GM23248 (cell line): ENCODE measurements at regions not wholly inside any gene's neighbourhood (a gene's known extent, or its start where the extent isn't known, plus 50 kb on each side); places are given as distances from the start of the nearest gene placed in this dataset.

ENCODE experiments used
- DNase-seq: peaks from one replicate; pipeline ENCODE4 v3.0.0-alpha.2; 2015
- H2AFZ ChIP-seq: fragments of 200-600 bp; sonication (generic); 2 replicates; pipeline ENCODE4 v1.6.1; 2016; ENCODE audit warnings: antibody characterized with exemption
- H3F3A ChIP-seq: fragments of 200-600 bp; sonication (generic); 2 replicates; pipeline ENCODE4 v1.6.1; 2016; ENCODE audit warnings: mild to moderate bottlenecking, antibody characterized with exemption, mixed run types; ENCODE audit not compliant: insufficient read depth
- H3K27ac ChIP-seq: fragments of 200-600 bp; sonication (generic); 2 replicates; pipeline ENCODE4 v1.5.1; 2016; ENCODE audit warnings: mild to moderate bottlenecking
- H3K27me3 ChIP-seq: fragments of 200-600 bp; sonication (generic); replicated peaks from 2 replicates; pipeline ENCODE4 v1.6.1; 2016; ENCODE audit warnings: mild to moderate bottlenecking; ENCODE audit not compliant: insufficient read depth
- H3K36me3 ChIP-seq: fragments of 200-600 bp; sonication (generic); 2 replicates; pipeline ENCODE4 v1.6.1; 2016; ENCODE audit warnings: low read depth, mild to moderate bottlenecking
- H3K4me1 ChIP-seq: fragments of 200-600 bp; sonication (generic); 2 replicates; pipeline ENCODE4 v1.6.1; 2016; ENCODE audit warnings: mild to moderate bottlenecking; ENCODE audit not compliant: insufficient read depth
- H3K4me2 ChIP-seq: fragments of 200-600 bp; sonication (generic); one replicate; pipeline ENCODE4 v1.6.1; 2016; ENCODE audit warnings: mild to moderate bottlenecking; ENCODE audit not compliant: unreplicated experiment
- H3K4me3 ChIP-seq: fragments of 200-600 bp; sonication (generic); 2 replicates; pipeline ENCODE4 v1.5.1; 2016; ENCODE audit warnings: mild to moderate bottlenecking
- H3K79me2 ChIP-seq: fragments of 200-600 bp; sonication (generic); 2 replicates; pipeline ENCODE4 v1.6.1; 2016; ENCODE audit warnings: mild to moderate bottlenecking; ENCODE audit not compliant: insufficient read depth
- H3K9ac ChIP-seq: fragments of 200-600 bp; sonication (generic); 2 replicates; pipeline ENCODE4 v1.6.1; 2016; ENCODE audit warnings: mild to moderate bottlenecking
- H3K9me2 ChIP-seq: fragments of 200-600 bp; sonication (generic); 2 replicates; pipeline ENCODE4 v1.6.1; 2016; ENCODE audit warnings: mixed run types, mild to moderate bottlenecking, moderate library complexity; ENCODE audit not compliant: insufficient read depth
- H3K9me3 ChIP-seq: fragments of 200-600 bp; sonication (generic); one replicate; pipeline ENCODE4 v1.6.1; 2017; ENCODE audit warnings: low read depth
- H4K20me1 ChIP-seq: fragments of 200-600 bp; sonication (generic); 2 replicates; pipeline ENCODE4 v1.6.0; 2016; ENCODE audit not compliant: insufficient read depth
- EZH2 ChIP-seq: fragments of 200-600 bp; sonication (generic); IDR thresholded peaks from 2 replicates; pipeline ENCODE4 v1.6.1; 2018; ENCODE audit warnings: antibody characterized with exemption, mild to moderate bottlenecking; ENCODE audit not compliant: insufficient read depth, poor library complexity, severe bottlenecking
- EZH2phosphoT487 ChIP-seq: fragments of 200-600 bp; sonication (generic); IDR thresholded peaks from 2 replicates; pipeline ENCODE4 v1.6.1; 2018; ENCODE audit warnings: antibody characterized with exemption, moderate library complexity, mild to moderate bottlenecking, low read depth; ENCODE audit not compliant: insufficient read depth
- WGBS, 2 experiments: methylation state at CpG; one replicate each; pipeline ENCODE4 v1.1.6; 2015 to 2017; ENCODE audit warnings: low lambda C conversion rate in 2 of 2, low coverage in 1 of 2; ENCODE audit errors: missing lambda C conversion rate in 2 of 2; 5-methylcytosine and 5-hydroxymethylcytosine counted together
- in situ Hi-C: fragments of 300-500 bp; cut with MboI; formaldehyde crosslinking; loops from 2 replicates; pipeline ENCODE4 v1.15.0; 2020

- Histone ChIP-seq H3F3A (no peaks in the 10 kb centered on the region), H2AFZ (no peak overlapping the region), H4K20me1 (no peaks in the 10 kb centered on the region), H3K27me3 (no peaks in the 10 kb centered on the region), H3K9ac (no peak overlapping the region), H3K36me3 (no peaks in the 10 kb centered on the region), H3K9me2 (no peaks in the 10 kb centered on the region), H3K4me1 (no peaks in the 10 kb centered on the region), H3K9me3 (no peaks in the 10 kb centered on the region), H3K27ac (no peak overlapping the region), H3K79me2 (no peaks in the 10 kb centered on the region), H3K4me3 (no peak overlapping the region), H3K4me2 (no peak overlapping the region)
- WGBS, 2 experiments: 7% methylated on average over 2 of the region's 2 CpGs
- in situ Hi-C loops: no loop called here
- TF ChIP-seq EZH2phosphoT487 (no peak), EZH2 (no peak)
- DNase-seq: peak; percentile 3
Observed at GRCh38 chr14:28867571-28867970, 101.0 kb downstream of the FOXG1 start.

GRCh38 chr14:28870033-28870564, 103.5 kb downstream of the FOXG1 start:
- H3K27me3 ChIP-seq: no peaks in the 10 kb centered on the region
- H3K36me3 ChIP-seq: no peaks in the 10 kb centered on the region
- no peak for DNase-seq
- in situ Hi-C loops: no loop called here
- no peaks in the 10 kb centered on the region for H3K9me2 ChIP-seq
- no peaks in the 10 kb centered on the region for H4K20me1 ChIP-seq
- H3K9me3 ChIP-seq: no peaks in the 10 kb centered on the region
- 4 to 9% methylated on average over 2 of the region's 2 CpGs for WGBS, 2 experiments
- no peak overlapping the region for H3K9ac ChIP-seq
- no peaks in the 10 kb centered on the region for H3K79me2 ChIP-seq
- no peaks in the 10 kb centered on the region for H3F3A ChIP-seq
- no peak overlapping the region for H2AFZ ChIP-seq
- H3K4me2 ChIP-seq: no peak overlapping the region
- TF ChIP-seq EZH2phosphoT487 (no peak), EZH2 (no peak)
- no peaks in the 10 kb centered on the region for H3K4me1 ChIP-seq
- H3K27ac ChIP-seq: no peak overlapping the region
- no peak overlapping the region for H3K4me3 ChIP-seq

- no peak overlapping the region for H3K4me3 ChIP-seq
- H3K4me1 ChIP-seq: no peaks in the 10 kb centered on the region
- H3K27me3 ChIP-seq: peaks cover 5% of the 10 kb centered on the region
- H3K9ac ChIP-seq: no peak overlapping the region
- no peaks in the 10 kb centered on the region for H3F3A ChIP-seq
- H3K79me2 ChIP-seq: no peaks in the 10 kb centered on the region
- H3K36me3 ChIP-seq: no peaks in the 10 kb centered on the region
- no peak overlapping the region for H2AFZ ChIP-seq
- no peak for TF ChIP-seq EZH2
- no peak for TF ChIP-seq EZH2phosphoT487
- H3K9me2 ChIP-seq: no peaks in the 10 kb centered on the region
- H3K9me3 ChIP-seq: no peaks in the 10 kb centered on the region
- H3K27ac ChIP-seq: no peak overlapping the region
- H3K4me2 ChIP-seq: no peak overlapping the region
- no peak for DNase-seq
- no peaks in the 10 kb centered on the region for H4K20me1 ChIP-seq
- in situ Hi-C loops: no loop called here
- WGBS, 2 experiments: 31 to 47% methylated on average over 3 of the region's 3 CpGs
Observed at GRCh38 chr14:28875934-28876571, 109.5 kb downstream of the FOXG1 start.

- Histone ChIP-seq H3K27me3 (peaks cover 5% of the 10 kb centered on the region), H3K9ac (no peak overlapping the region), H2AFZ (no peak overlapping the region), H3K9me3 (no peaks in the 10 kb centered on the region), H3K4me2 (no peak overlapping the region), H3K4me1 (no peaks in the 10 kb centered on the region), H3K4me3 (no peak overlapping the region), H3K27ac (no peak overlapping the region), H3K79me2 (no peaks in the 10 kb centered on the region), H3F3A (no peaks in the 10 kb centered on the region), H3K9me2 (no peaks in the 10 kb centered on the region), H4K20me1 (no peaks in the 10 kb centered on the region), H3K36me3 (no peaks in the 10 kb centered on the region)
- DNase-seq: no peak
- in situ Hi-C loops: no loop called here
- no peak for TF ChIP-seq EZH2
- no peak for TF ChIP-seq EZH2phosphoT487
- 24 to 40% methylated on average over 4 of the region's 4 CpGs for WGBS, 2 experiments
Observed at GRCh38 chr14:28876572-28876945, 110.0 kb downstream of the FOXG1 start.

- no peak overlapping the region for H3K27ac ChIP-seq
- no peaks in the 10 kb centered on the region for H3K9me3 ChIP-seq
Observed at GRCh38 chr14:28877923-28878322, 111.3 kb downstream of the FOXG1 start.

More at GRCh38 chr14:28877923-28878322, 111.3 kb downstream of the FOXG1 start:
- Histone ChIP-seq H3K4me3 (no peak overlapping the region), H3K4me2 (no peak overlapping the region), H3K27me3 (peaks cover 5% of the 10 kb centered on the region), H4K20me1 (no peaks in the 10 kb centered on the region), H3K36me3 (no peaks in the 10 kb centered on the region), H3F3A (no peaks in the 10 kb centered on the region), H3K4me1 (no peaks in the 10 kb centered on the region), H2AFZ (no peak overlapping the region), H3K79me2 (no peaks in the 10 kb centered on the region), H3K9ac (no peak overlapping the region), H3K9me2 (no peaks in the 10 kb centered on the region)
- no peak for DNase-seq
- TF ChIP-seq EZH2 (no peak), EZH2phosphoT487 (no peak)
- in situ Hi-C loops: no loop called here
